ENCODE measurements at regions not wholly inside any gene's neighbourhood (a gene's known extent, or its start where the extent isn't known, plus 50 kb on each side); places are given as distances from the start of the nearest gene placed in this dataset.

- Histone ChIP-seq H2AFZ (ENCODE audit: low read length) (no peak overlapping the region), H3K9me3 (ENCODE audit: low read length) (no peaks in the 10 kb centered on the region), H3K9me2 (ENCODE audit: insufficient read depth, low read length) (no peaks in the 10 kb centered on the region), H3K4me1 (ENCODE audit: insufficient read depth, low read length, poor library complexity, severe bottlenecking) (no peaks in the 10 kb centered on the region), H3K27ac (ENCODE audit: low read depth, low read length, poor library complexity, severe bottlenecking) (no peak overlapping the region), H3K4me2 (ENCODE audit: low read length) (no peak overlapping the region), H3K79me2 (ENCODE audit: insufficient read depth, low read depth, low read length) (no peaks in the 10 kb centered on the region), H3K4me3 (ENCODE audit: low read depth, low read length, poor library complexity, severe bottlenecking) (no peak overlapping the region), H3K36me3 (ENCODE audit: insufficient read depth, low read length) (no peaks in the 10 kb centered on the region), H4K20me1 (ENCODE audit: insufficient read depth, low read length) (no peaks in the 10 kb centered on the region)
- intact Hi-C loops (cut with micrococcal nuclease; ENCODE audit: unreplicated experiment): no loop called here
- TF ChIP-seq EZH2phosphoT487 (IDR thresholded peaks at IDR 0.05; ENCODE audit: borderline replicate concordance, low read depth, low read length): no peak
- TF ChIP-seq, protein P1, sequence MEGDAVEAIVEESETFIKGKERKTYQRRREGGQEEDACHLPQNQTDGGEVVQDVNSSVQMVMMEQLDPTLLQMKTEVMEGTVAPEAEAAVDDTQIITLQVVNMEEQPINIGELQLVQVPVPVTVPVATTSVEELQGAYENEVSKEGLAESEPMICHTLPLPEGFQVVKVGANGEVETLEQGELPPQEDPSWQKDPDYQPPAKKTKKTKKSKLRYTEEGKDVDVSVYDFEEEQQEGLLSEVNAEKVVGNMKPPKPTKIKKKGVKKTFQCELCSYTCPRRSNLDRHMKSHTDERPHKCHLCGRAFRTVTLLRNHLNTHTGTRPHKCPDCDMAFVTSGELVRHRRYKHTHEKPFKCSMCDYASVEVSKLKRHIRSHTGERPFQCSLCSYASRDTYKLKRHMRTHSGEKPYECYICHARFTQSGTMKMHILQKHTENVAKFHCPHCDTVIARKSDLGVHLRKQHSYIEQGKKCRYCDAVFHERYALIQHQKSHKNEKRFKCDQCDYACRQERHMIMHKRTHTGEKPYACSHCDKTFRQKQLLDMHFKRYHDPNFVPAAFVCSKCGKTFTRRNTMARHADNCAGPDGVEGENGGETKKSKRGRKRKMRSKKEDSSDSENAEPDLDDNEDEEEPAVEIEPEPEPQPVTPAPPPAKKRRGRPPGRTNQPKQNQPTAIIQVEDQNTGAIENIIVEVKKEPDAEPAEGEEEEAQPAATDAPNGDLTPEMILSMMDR (conservative IDR thresholded peaks at IDR 0.05; ENCODE audit: low read length): no peak
- no TSS peak for BruUV-seq (replicated peaks)
- ChIA-PET CTCF (ENCODE audit: unreplicated experiment) (no interaction called here), POLR2A (interaction anchor here (0.8 kb wide), 1 partner anchor 132 kb away, joined by 3 read pairs; no protein-coding TSS in a partner anchor)
- no peak for DNase-seq (ENCODE audit: low spot score)
Measured at GRCh38 chr18:75945265-75945933, 517.9 kb upstream of the SMIM21 start.

- ChIA-PET POLR2A (no interaction called here), CTCF (ENCODE audit: unreplicated experiment) (no interaction called here)
- intact Hi-C loops (cut with micrococcal nuclease; ENCODE audit: unreplicated experiment): no loop called here
- no peak overlapping the region for H3K27ac ChIP-seq (ENCODE audit: low read depth, low read length, poor library complexity, severe bottlenecking)
- no peak overlapping the region for H2AFZ ChIP-seq (ENCODE audit: low read length)
- H3K79me2 ChIP-seq (ENCODE audit: insufficient read depth, low read depth, low read length): no peaks in the 10 kb centered on the region
- no peak for DNase-seq (ENCODE audit: low spot score)
- H3K9me2 ChIP-seq (ENCODE audit: insufficient read depth, low read length): no peaks in the 10 kb centered on the region
- H3K4me3 ChIP-seq (ENCODE audit: low read depth, low read length, poor library complexity, severe bottlenecking): no peak overlapping the region
- no peak overlapping the region for H3K4me2 ChIP-seq (ENCODE audit: low read length)
- no peak for TF ChIP-seq EZH2phosphoT487 (IDR thresholded peaks at IDR 0.05; ENCODE audit: borderline replicate concordance, low read depth, low read length)
- TF ChIP-seq, protein P1 (conservative IDR thresholded peaks at IDR 0.05; ENCODE audit: low read length): no peak
- no peaks in the 10 kb centered on the region for H3K9me3 ChIP-seq (ENCODE audit: low read length)
- H4K20me1 ChIP-seq (ENCODE audit: insufficient read depth, low read length): no peaks in the 10 kb centered on the region
- BruUV-seq (replicated peaks): no TSS peak
- H3K36me3 ChIP-seq (ENCODE audit: insufficient read depth, low read length): no peaks in the 10 kb centered on the region
- H3K4me1 ChIP-seq (ENCODE audit: insufficient read depth, low read length, poor library complexity, severe bottlenecking): no peaks in the 10 kb centered on the region
Measured at GRCh38 chr18:75937306-75937705, 509.8 kb upstream of the SMIM21 start.

DNA sequence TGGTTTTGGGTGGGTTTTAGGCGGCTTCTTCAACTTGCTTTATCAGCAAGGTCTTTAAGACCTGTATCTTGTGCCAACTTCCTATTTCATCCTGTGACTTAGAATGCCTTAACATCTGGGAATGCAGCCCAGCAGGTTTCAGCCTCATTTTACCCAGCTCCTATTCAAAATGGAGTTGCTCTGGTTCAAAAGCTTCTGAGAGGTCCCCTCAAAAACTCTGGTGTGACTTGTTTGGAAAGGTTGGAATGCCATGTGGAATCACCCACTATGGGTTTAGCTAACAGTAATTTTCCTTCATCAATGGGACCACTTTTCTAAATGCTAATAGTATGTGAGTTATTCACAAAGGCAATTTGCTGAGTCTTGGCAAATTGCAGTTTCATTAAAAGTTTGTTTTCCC is 509.4 kb upstream of the SMIM21 start:
- Histone ChIP-seq H3K4me3 (ENCODE audit: low read depth, low read length, poor library complexity, severe bottlenecking) (no peak overlapping the region), H4K20me1 (ENCODE audit: insufficient read depth, low read length) (no peaks in the 10 kb centered on the region), H3K9me2 (ENCODE audit: insufficient read depth, low read length) (no peaks in the 10 kb centered on the region), H3K36me3 (ENCODE audit: insufficient read depth, low read length) (no peaks in the 10 kb centered on the region), H3K9me3 (ENCODE audit: low read length) (no peaks in the 10 kb centered on the region), H3K79me2 (ENCODE audit: insufficient read depth, low read depth, low read length) (no peaks in the 10 kb centered on the region), H3K4me1 (ENCODE audit: insufficient read depth, low read length, poor library complexity, severe bottlenecking) (no peaks in the 10 kb centered on the region), H3K27ac (ENCODE audit: low read depth, low read length, poor library complexity, severe bottlenecking) (no peak overlapping the region), H2AFZ (ENCODE audit: low read length) (no peak overlapping the region), H3K4me2 (ENCODE audit: low read length) (no peak overlapping the region)
- BruUV-seq (replicated peaks): no TSS peak
- ChIA-PET CTCF (ENCODE audit: unreplicated experiment) (no interaction called here), POLR2A (interaction anchor here (0.6 kb wide), 1 partner anchor 1624 kb away, joined by 3 read pairs; no protein-coding TSS in a partner anchor)
- TF ChIP-seq, protein P1 (conservative IDR thresholded peaks at IDR 0.05; ENCODE audit: low read length): no peak
- no peak for TF ChIP-seq EZH2phosphoT487 (IDR thresholded peaks at IDR 0.05; ENCODE audit: borderline replicate concordance, low read depth, low read length)
- intact Hi-C loops (cut with micrococcal nuclease; ENCODE audit: unreplicated experiment): no loop called here
- no peak for DNase-seq (ENCODE audit: low spot score)
